HG03159 (cell line): ENCODE measurements at regions not wholly inside any gene's neighbourhood (a gene's known extent, or its start where the extent isn't known, plus 50 kb on each side); places are given as distances from the start of the nearest gene placed in this dataset.
"Not testable (repeated sequence)": the region's sequence is repeated elsewhere in the genome, so short reads cannot be mapped to it uniquely, and the experiment has no call there.

Experiments used
- ATAC-seq: cut with Tn5 transposase; IDR thresholded peaks from one replicate; pipeline ENCODE4 v1.9.1; 2021; ENCODE audit warnings: mild to moderate bottlenecking, moderate library complexity; ENCODE audit not compliant: unreplicated experiment

GRCh38 chr4:53959343-53960120 lies 104.9 kb downstream of the CHIC2 start:
- ATAC-seq, result no peak

- ATAC-seq, result no peak
Observed at GRCh38 chr4:53956454-53956853, 108.0 kb downstream of the CHIC2 start.

- no peak for ATAC-seq
Observed at GRCh38 chr4:53956053-53956452, 108.4 kb downstream of the CHIC2 start.

GRCh38 chr4:53951414-53951813 lies 113.0 kb downstream of the CHIC2 start:
- no peak for ATAC-seq

GRCh38 chr4:53943345-53944085 lies 120.9 kb downstream of the CHIC2 start:
- no peak for ATAC-seq

GRCh38 chr4:53942712-53943111 lies 121.7 kb downstream of the CHIC2 start:
- ATAC-seq, result no peak

GRCh38 chr4:53941331-53941730 lies 123.1 kb downstream of the CHIC2 start:
- no peak for ATAC-seq

- ATAC-seq, result not testable (repeated sequence)
Observed at GRCh38 chr4:53939892-53940291, 124.5 kb downstream of the CHIC2 start.

GRCh38 chr4:53937918-53938317 lies 126.5 kb downstream of the CHIC2 start:
- no peak for ATAC-seq

- ATAC-seq, result no peak
Observed at GRCh38 chr4:53937327-53937726, 127.1 kb downstream of the CHIC2 start.

GRCh38 chr4:53935780-53936179 lies 128.6 kb downstream of the CHIC2 start:
- no peak for ATAC-seq

- no peak for ATAC-seq
Observed at GRCh38 chr4:53932796-53933610, 131.4 kb downstream of the CHIC2 start.

GRCh38 chr4:53931461-53931961 lies 132.9 kb downstream of the CHIC2 start:
- no peak for ATAC-seq

- ATAC-seq, result peak; percentile 75
Observed at GRCh38 chr4:53929955-53930798, 134.2 kb downstream of the CHIC2 start.

GRCh38 chr4:53929311-53929710 lies 135.1 kb downstream of the CHIC2 start:
- no peak for ATAC-seq

GRCh38 chr4:53928825-53929224 lies 135.6 kb downstream of the CHIC2 start:
- no peak for ATAC-seq

GRCh38 chr4:53925050-53925605 lies 139.3 kb downstream of the CHIC2 start:
- ATAC-seq, result no peak

- ATAC-seq, result no peak
Observed at GRCh38 chr4:53924333-53925049, 139.9 kb downstream of the CHIC2 start.

- no peak for ATAC-seq
Observed at GRCh38 chr4:53923921-53924320, 140.5 kb downstream of the CHIC2 start.
